ENCODE measurements at regions not wholly inside any gene's neighbourhood (a gene's known extent, or its start where the extent isn't known, plus 50 kb on each side); places are given as distances from the start of the nearest gene placed in this dataset.

GRCh38 chr2:16737812-16738211 lies 72.2 kb upstream of the CYRIA start:
- TF ChIP-seq, protein P1, sequence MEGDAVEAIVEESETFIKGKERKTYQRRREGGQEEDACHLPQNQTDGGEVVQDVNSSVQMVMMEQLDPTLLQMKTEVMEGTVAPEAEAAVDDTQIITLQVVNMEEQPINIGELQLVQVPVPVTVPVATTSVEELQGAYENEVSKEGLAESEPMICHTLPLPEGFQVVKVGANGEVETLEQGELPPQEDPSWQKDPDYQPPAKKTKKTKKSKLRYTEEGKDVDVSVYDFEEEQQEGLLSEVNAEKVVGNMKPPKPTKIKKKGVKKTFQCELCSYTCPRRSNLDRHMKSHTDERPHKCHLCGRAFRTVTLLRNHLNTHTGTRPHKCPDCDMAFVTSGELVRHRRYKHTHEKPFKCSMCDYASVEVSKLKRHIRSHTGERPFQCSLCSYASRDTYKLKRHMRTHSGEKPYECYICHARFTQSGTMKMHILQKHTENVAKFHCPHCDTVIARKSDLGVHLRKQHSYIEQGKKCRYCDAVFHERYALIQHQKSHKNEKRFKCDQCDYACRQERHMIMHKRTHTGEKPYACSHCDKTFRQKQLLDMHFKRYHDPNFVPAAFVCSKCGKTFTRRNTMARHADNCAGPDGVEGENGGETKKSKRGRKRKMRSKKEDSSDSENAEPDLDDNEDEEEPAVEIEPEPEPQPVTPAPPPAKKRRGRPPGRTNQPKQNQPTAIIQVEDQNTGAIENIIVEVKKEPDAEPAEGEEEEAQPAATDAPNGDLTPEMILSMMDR (IDR thresholded peaks at IDR 0.05; ENCODE audit: low read length): no peak
- TF ChIP-seq EZH2 (optimal IDR thresholded peaks at IDR 0.05; ENCODE audit: low read depth, low read length): no peak
